GM12864 (cell line): ENCODE measurements at regions not wholly inside any gene's neighbourhood (a gene's known extent, or its start where the extent isn't known, plus 50 kb on each side); places are given as distances from the start of the nearest gene placed in this dataset.

ENCODE experiments used
- DNase-seq: peaks from one replicate; pipeline ENCODE4 v3.0.0-alpha.2; 2011; ENCODE audit warnings: low read depth
- H3K4me3 ChIP-seq: 2 replicates; pipeline ENCODE4 v1.5.1; 2011; ENCODE audit warnings: mild to moderate bottlenecking, low read depth, low read length, control low read depth
- CTCF ChIP-seq: IDR thresholded peaks from 2 replicates; pipeline ENCODE4 v1.5.1; 2011; ENCODE audit warnings: low read depth, mild to moderate bottlenecking, moderate library complexity, low read length, control low read depth, inconsistent platforms; ENCODE audit errors: missing control alignments

- H3K4me3 ChIP-seq = no peak overlapping the region
- no peak for TF ChIP-seq CTCF
- DNase-seq = no peak
These were observed 1144.7 kb downstream of the OTOL1 start for GRCh38 chr3:162641317-162641716.

GRCh38 chr3:162641907-162642306, 1145.3 kb downstream of the OTOL1 start:
- H3K4me3 ChIP-seq = no peak overlapping the region
- no peak for DNase-seq
- TF ChIP-seq CTCF = no peak

GRCh38 chr3:162643245-162643644, 1146.6 kb downstream of the OTOL1 start:
- DNase-seq = no peak
- H3K4me3 ChIP-seq = no peak overlapping the region
- TF ChIP-seq CTCF = no peak

GRCh38 chr3:162647321-162647720, 1150.7 kb downstream of the OTOL1 start:
- DNase-seq = no peak
- TF ChIP-seq CTCF = no peak
- no peak overlapping the region for H3K4me3 ChIP-seq

GRCh38 chr3:162658003-162658402, 1161.4 kb downstream of the OTOL1 start:
- no peak for TF ChIP-seq CTCF
- no peak overlapping the region for H3K4me3 ChIP-seq
- DNase-seq = no peak

GRCh38 chr3:162665684-162666391, 1169.2 kb downstream of the OTOL1 start:
- DNase-seq = no peak
- no peak for TF ChIP-seq CTCF

GRCh38 chr3:162666835-162667234, 1170.2 kb downstream of the OTOL1 start:
- no peak for TF ChIP-seq CTCF
- no peak for DNase-seq
- H3K4me3 ChIP-seq = no peak overlapping the region

More at GRCh38 chr3:162665684-162666391, 1169.2 kb downstream of the OTOL1 start:
- no peak overlapping the region for H3K4me3 ChIP-seq
